Lower lobe of right lung (tissue), 2 donors: ENCODE measurements at regions not wholly inside any gene's neighbourhood (a gene's known extent, or its start where the extent isn't known, plus 50 kb on each side); places are given as distances from the start of the nearest gene placed in this dataset.

Source experiments
- ATAC-seq, 2 donors: fragments of 200-7000 bp; cut with Tn5 transposase; one replicate each; pipeline ENCODE4 v1.9.1; 2020 to 2022; ENCODE audit warnings: mild to moderate bottlenecking in 2 of 2, moderate library complexity in 2 of 2
- DNase-seq: peaks from one replicate; pipeline ENCODE4 v3.0.0-alpha.2; 2020
- H3K27ac ChIP-seq: fragments of 200-600 bp; one replicate; pipeline ENCODE4 v1.8.0; 2022
- H3K27me3 ChIP-seq: fragments of 200-600 bp; one replicate; pipeline ENCODE4 v1.8.0; 2022; ENCODE audit warnings: low read depth
- H3K36me3 ChIP-seq: fragments of 200-600 bp; one replicate; pipeline ENCODE4 v1.8.0; 2022; ENCODE audit warnings: mild to moderate bottlenecking
- H3K4me1 ChIP-seq: fragments of 200-600 bp; one replicate; pipeline ENCODE4 v1.8.0; 2022
- H3K4me3 ChIP-seq: fragments of 200-600 bp; one replicate; pipeline ENCODE4 v1.8.0; 2022; ENCODE audit warnings: mild to moderate bottlenecking
- H3K9me3 ChIP-seq: fragments of 200-600 bp; one replicate; pipeline ENCODE4 v1.8.0; 2022
- CTCF ChIP-seq: fragments of 200-600 bp; IDR thresholded peaks from one replicate; pipeline ENCODE4 v1.8.0; 2022; ENCODE audit warnings: antibody characterized with exemption, mild to moderate bottlenecking
- intact Hi-C: fragments of 100-400 bp; cut with DNase I; formaldehyde crosslinking; loops from one replicate; pipeline ENCODE4 v1.11.0; 2022
- donor health status: DM: no; HTN: yes; CAD: no; lungs with severe emphysema.

DNA sequence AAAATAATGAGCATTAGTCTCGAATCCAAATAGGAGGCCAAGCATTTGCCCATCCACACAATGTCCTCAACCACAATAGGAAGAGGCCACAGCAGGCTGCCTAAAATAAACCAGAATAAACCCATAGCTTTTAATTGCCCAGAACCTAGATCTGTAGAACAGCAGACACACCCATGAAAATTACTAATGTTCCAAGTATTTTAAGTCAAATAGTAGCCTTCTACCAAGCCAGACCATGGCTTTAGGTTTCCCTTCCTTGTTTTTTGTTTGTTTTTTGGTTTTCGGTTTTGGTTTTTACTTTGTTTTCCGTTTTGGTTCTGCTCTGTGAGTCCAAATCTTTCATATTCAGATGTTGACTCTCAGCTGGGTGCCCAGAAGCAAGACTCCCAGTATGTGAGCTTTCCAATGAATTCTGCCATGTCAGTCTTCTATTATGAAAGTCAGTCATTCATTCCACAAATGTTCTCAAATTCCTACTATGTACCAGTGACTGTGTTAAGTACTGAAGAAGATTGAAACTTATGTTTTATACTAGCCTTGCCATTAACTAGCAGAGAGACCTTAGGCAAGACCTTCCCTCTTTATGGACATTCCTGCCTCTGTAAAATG, 57.8 kb upstream of the BOC start:
- ATAC-seq = no peak
- no peak for TF ChIP-seq CTCF
- intact Hi-C loops = no loop called here
- no peak for DNase-seq
- no peaks in the 10 kb centered on the region for H3K9me3 ChIP-seq
- H3K4me3 ChIP-seq = no peak overlapping the region
- no peaks in the 10 kb centered on the region for H3K27me3 ChIP-seq
- no peaks in the 10 kb centered on the region for H3K4me1 ChIP-seq
- H3K36me3 ChIP-seq = no peaks in the 10 kb centered on the region
- H3K27ac ChIP-seq = no peak overlapping the region

DNA sequence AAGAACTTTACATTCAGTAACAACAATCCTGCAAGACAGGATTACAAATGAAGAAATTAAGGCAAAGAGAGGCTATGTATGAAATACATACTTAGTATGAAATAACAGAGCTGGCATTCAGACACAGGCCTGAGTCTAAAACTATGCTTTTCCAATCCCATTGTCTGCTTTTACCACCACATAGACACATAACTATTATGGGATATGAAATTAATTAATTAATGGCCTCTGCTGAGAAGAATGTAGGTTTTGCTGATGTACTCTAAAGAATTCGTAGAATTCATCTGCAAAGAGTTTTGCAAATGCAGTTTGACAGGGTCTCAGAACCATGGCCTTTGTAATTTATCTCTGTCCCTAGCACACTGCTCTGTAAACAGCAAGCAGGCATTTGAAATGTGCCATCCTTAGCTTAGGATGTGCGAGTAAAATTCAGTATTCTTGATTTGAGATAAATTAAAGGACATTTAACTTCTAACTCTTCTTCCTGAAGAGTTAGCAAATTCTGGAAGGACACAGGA, 54.5 kb upstream of the BOC start:
- no peaks in the 10 kb centered on the region for H3K4me1 ChIP-seq
- H3K36me3 ChIP-seq = no peaks in the 10 kb centered on the region
- H3K27me3 ChIP-seq = no peaks in the 10 kb centered on the region
- no peaks in the 10 kb centered on the region for H3K9me3 ChIP-seq
- no peak for ATAC-seq
- H3K4me3 ChIP-seq = no peak overlapping the region
- no peak for DNase-seq
- TF ChIP-seq CTCF = no peak
- no peak overlapping the region for H3K27ac ChIP-seq
- intact Hi-C loops = no loop called here

DNA sequence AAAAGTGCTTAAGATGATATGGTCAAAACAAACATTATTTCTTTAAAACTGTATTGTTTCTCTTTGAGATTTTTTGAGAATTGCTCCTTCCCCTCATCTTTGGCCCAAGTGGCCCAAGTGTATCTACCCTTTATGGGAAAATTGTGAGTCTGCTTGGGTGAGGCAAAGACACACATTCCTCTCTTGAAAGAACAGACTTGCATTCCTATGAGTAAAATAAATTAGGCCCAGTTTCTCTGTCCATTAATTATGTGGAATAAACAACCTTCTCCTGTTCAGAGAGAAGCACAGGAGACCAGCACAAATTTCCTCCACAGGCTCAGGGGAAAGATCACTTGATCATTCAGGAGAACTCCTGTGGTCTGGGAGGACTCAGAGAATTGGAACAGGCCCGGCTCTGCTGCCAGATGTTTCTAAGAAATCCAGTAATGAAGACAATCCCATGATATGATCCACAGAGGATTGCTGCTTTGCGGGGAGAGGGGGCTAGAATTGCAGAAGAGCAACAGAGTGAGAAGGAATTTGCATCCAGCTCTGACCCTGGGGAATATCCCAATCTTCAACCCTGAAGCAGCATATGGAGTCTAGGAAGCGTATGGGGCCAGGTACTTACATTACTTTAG, 53.8 kb upstream of the BOC start:
- Histone ChIP-seq H3K4me1 (no peaks in the 10 kb centered on the region), H3K27ac (no peak overlapping the region), H3K9me3 (no peaks in the 10 kb centered on the region), H3K27me3 (no peaks in the 10 kb centered on the region), H3K36me3 (no peaks in the 10 kb centered on the region), H3K4me3 (no peak overlapping the region)
- no peak for ATAC-seq
- intact Hi-C loops = no loop called here
- TF ChIP-seq CTCF = no peak
- no peak for DNase-seq

- Histone ChIP-seq H3K36me3 (no peaks in the 10 kb centered on the region), H3K4me3 (no peak overlapping the region), H3K27me3 (no peaks in the 10 kb centered on the region), H3K9me3 (no peaks in the 10 kb centered on the region), H3K4me1 (no peaks in the 10 kb centered on the region), H3K27ac (no peak overlapping the region)
- no peak for ATAC-seq
- DNase-seq = no peak
- TF ChIP-seq CTCF = no peak
- intact Hi-C loops = no loop called here
These were observed 53.2 kb upstream of the BOC start for GRCh38 chr3:113158171-113158570.
